ENCODE measurements at regions not wholly inside any gene's neighbourhood (a gene's known extent, or its start where the extent isn't known, plus 50 kb on each side); places are given as distances from the start of the nearest gene placed in this dataset.

GRCh38 chr10:106479636-106480035 lies 684.9 kb downstream of the SORCS1 start:
- Histone ChIP-seq H3K56ac (replicated peaks; ENCODE audit: insufficient read length, low read depth, low read length) (no peak overlapping the region), H4K5ac (ENCODE audit: insufficient read length, low read depth, low read length) (no peak overlapping the region), H3K4me2 (ENCODE audit: insufficient read depth in 1 of 2, low read depth in 2 of 2, low read length in 2 of 2) (no peak overlapping the region), H3K4ac (replicated peaks; ENCODE audit: insufficient read length, low read depth, low read length) (no peak overlapping the region), H2BK120ac (replicated peaks; ENCODE audit: low read depth, low read length) (no peak overlapping the region), H3K18ac (ENCODE audit: extremely low read depth, low read length) (no peak overlapping the region), H3K4me3 (ENCODE audit: extremely low read depth in 1 of 4, insufficient read depth in 2 of 4, low read depth in 3 of 4, low read length in 4 of 4) (no peak overlapping the region), H3K79me1 (ENCODE audit: low read depth, low read length) (no peaks in the 10 kb centered on the region), H2AK5ac (ENCODE audit: low read depth, low read length) (no peak overlapping the region), H2BK12ac (ENCODE audit: low read depth, low read length) (no peak overlapping the region), H2BK5ac (ENCODE audit: low read depth, low read length) (no peak overlapping the region), H3K79me2 (ENCODE audit: control insufficient read depth in 1 of 2, insufficient read depth in 2 of 2, low read length in 2 of 2) (no peaks in the 10 kb centered on the region), H4K8ac (ENCODE audit: extremely low read depth, insufficient read depth, low read length) (no peak overlapping the region), H3K14ac (ENCODE audit: insufficient read length) (no peak overlapping the region), H2AFZ (ENCODE audit: low read length) (no peak overlapping the region), H3K23ac (ENCODE audit: insufficient read length) (no peak overlapping the region), H2BK15ac (ENCODE audit: low read length) (no peak overlapping the region), H3K4me1 (replicated peaks in 1 of 4; ENCODE audit: control insufficient read depth in 3 of 4, insufficient read depth in 4 of 4, low read length in 3 of 4) (no peaks in the 10 kb centered on the region), H4K20me1 (replicated peaks in 1 of 2; ENCODE audit: control insufficient read depth in 1 of 2, insufficient read depth in 2 of 2, low read length in 2 of 2) (no peaks in the 10 kb centered on the region), H3K27ac (ENCODE audit: low read depth, low read length) (no peak overlapping the region), H2BK20ac (ENCODE audit: low read length) (no peak overlapping the region), H3K36me3 (ENCODE audit: control insufficient read depth in 2 of 4, insufficient read depth in 4 of 4, low read length in 3 of 4) (no peaks in the 10 kb centered on the region), H3K9ac (replicated peaks in 1 of 4; ENCODE audit: extremely low read depth in 1 of 4, low read depth in 3 of 4, low read length in 3 of 4) (no peak overlapping the region), H3K27me3 (replicated peaks in 1 of 4; ENCODE audit: control insufficient read depth in 3 of 4, extremely low read depth in 1 of 4, insufficient read depth in 3 of 4, low read length in 3 of 4) (peaks cover 0 to 2% (median 0%) of the 10 kb centered on the region in 4 experiments; a peak in 1 of 7 replicates), H3K23me2 (ENCODE audit: low read depth, low read length) (no peaks in the 10 kb centered on the region), H3K9me3 (ENCODE audit: insufficient read depth in 2 of 2, low read depth in 1 of 2, low read length in 1 of 2) (no peaks in the 10 kb centered on the region), H4K91ac (replicated peaks; ENCODE audit: insufficient read length, low read length) (no peak overlapping the region)
- no peak for DNase-seq (ENCODE audit: low read depth in 1 of 2, low spot score in 2 of 2)
- 86% methylated on average over 4 of the region's 4 CpGs; no CpG with 5 or more reads in 1 of the 2 experiments for WGBS, 2 experiments (ENCODE audit: extremely low coverage in 1 of 2, insufficient coverage in 1 of 2, insufficient read length in 1 of 2, insufficient replicate concordance in 2 of 2, low coverage in 1 of 2, low lambda C conversion rate in 2 of 2, missing lambda C conversion rate in 1 of 2)
- TF ChIP-seq NANOG (IDR thresholded peaks at IDR 0.05; ENCODE audit: insufficient read depth, low read depth, low read length, poor library complexity, severe bottlenecking) (no peak), CHD2 (IDR thresholded peaks at IDR 0.05; ENCODE audit: low read length) (no peak), CREB1 (IDR thresholded peaks at IDR 0.05) (no peak), ATF3 (IDR thresholded peaks at IDR 0.05; ENCODE audit: insufficient read depth, low read depth, low read length) (no peak), HDAC6 (IDR thresholded peaks at IDR 0.05; ENCODE audit: low read depth, low read length) (no peak), RBBP5 (IDR thresholded peaks at IDR 0.05; ENCODE audit: borderline replicate concordance, low read depth, low read length) (no peak), BRCA1 (IDR thresholded peaks at IDR 0.05; ENCODE audit: low read depth, low read length) (no peak), ASH2L (IDR thresholded peaks at IDR 0.05; ENCODE audit: low read length) (no peak), BCL11A (IDR thresholded peaks at IDR 0.05; ENCODE audit: low read depth in 2 of 2, low read length in 2 of 2) (no peak), TCF12 (IDR thresholded peaks at IDR 0.05; ENCODE audit: low read depth, low read length) (no peak), JUND (IDR thresholded peaks at IDR 0.05; ENCODE audit: low read length) (no peak)
- TF ChIP-seq, protein P1, sequence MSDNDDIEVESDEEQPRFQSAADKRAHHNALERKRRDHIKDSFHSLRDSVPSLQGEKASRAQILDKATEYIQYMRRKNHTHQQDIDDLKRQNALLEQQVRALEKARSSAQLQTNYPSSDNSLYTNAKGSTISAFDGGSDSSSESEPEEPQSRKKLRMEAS (IDR thresholded peaks at IDR 0.05), result no peak
- no peak for FAIRE-seq
- CTCF ChIA-PET (ENCODE audit: partially characterized antibody), result interaction anchor here (0.6 to 1.3 kb wide), 2 partner anchors 10 to 92 kb away, joined by 3 to 4 read pairs; no protein-coding TSS in a partner anchor
- POLR2A ChIA-PET (ENCODE audit: partially characterized antibody), result no interaction called here
